SK-N-SH (cell line): ENCODE measurements at regions not wholly inside any gene's neighbourhood (a gene's known extent, or its start where the extent isn't known, plus 50 kb on each side); places are given as distances from the start of the nearest gene placed in this dataset.
"Not testable (repeated sequence)": the region's sequence is repeated elsewhere in the genome, so short reads cannot be mapped to it uniquely, and the experiment has no call there.

Experiments
- CTCF ChIA-PET: fragments of 300-600, 350-600 bp; formaldehyde crosslinking; extraction: SDS; loops from one replicate; lab custom pipeline; 2021; lab: Yijun Ruan, JAX
- POLR2A ChIA-PET: fragments of 350-600 bp; sonication (Branson Sonifier 250); formaldehyde crosslinking; extraction: SDS; loops from one replicate; lab custom pipeline; 2020; ENCODE audit warnings: antibody characterized with exemption, inconsistent platforms; lab: Yijun Ruan, JAX
- DNase-seq: peaks from one replicate; pipeline ENCODE4 v3.0.0; 2012
- H2AFZ ChIP-seq: fragments of 200-600 bp; sonication (generic); 2 replicates; pipeline ENCODE4 v1.8.1; 2016; ENCODE audit warnings: antibody characterized with exemption, mild to moderate bottlenecking, low read depth
- H3F3A ChIP-seq: fragments of 200-600 bp; sonication (generic); replicated peaks from 2 replicates; pipeline ENCODE3; 2016; ENCODE audit warnings: antibody characterized with exemption, mild to moderate bottlenecking; ENCODE audit not compliant: insufficient read depth
- H3K27ac ChIP-seq, 2 experiments: fragments of 200-500 bp in 1 of 2; fragments of 200-600 bp in 1 of 2; sonication (Bioruptor generic) in 1 of 2; sonication (generic), shearing (Covaris generic) in 1 of 2; 2 replicates each; pipeline versions ENCODE4 v1.5.1 to v1.6.1; 2014 to 2016; ENCODE audit warnings: low read depth in 2 of 2, inconsistent platforms in 1 of 2, low read length in 1 of 2, mild to moderate bottlenecking in 1 of 2, mixed read lengths in 1 of 2
- H3K27me3 ChIP-seq: fragments of 200-600 bp; sonication (generic), shearing (Covaris generic); 2 replicates; pipeline ENCODE4 v1.6.1; 2016; ENCODE audit warnings: mixed run types; ENCODE audit not compliant: insufficient read depth
- H3K36me3 ChIP-seq, 2 experiments: fragments of 200-500 bp in 1 of 2; fragments of 200-600 bp in 1 of 2; sonication (Bioruptor generic) in 1 of 2; sonication (generic) in 1 of 2; replicated peaks in 1 of 2; 2 replicates each; pipeline versions ENCODE3 to v1.5.1; 2014 to 2016; ENCODE audit warnings: low read length in 1 of 2, mild to moderate bottlenecking in 1 of 2; ENCODE audit not compliant: insufficient read depth in 2 of 2, control insufficient read depth in 1 of 2
- H3K4me1 ChIP-seq, 2 experiments: fragments of 200-500 bp in 1 of 2; fragments of 200-600 bp in 1 of 2; sonication (Bioruptor generic) in 1 of 2; sonication (generic), shearing (Covaris generic) in 1 of 2; 2 replicates each; pipeline versions ENCODE4 v1.5.1 to v1.6.1; 2014 to 2016; ENCODE audit warnings: low read depth in 1 of 2, low read length in 1 of 2, mixed run types in 1 of 2; ENCODE audit not compliant: insufficient read depth in 2 of 2, control insufficient read depth in 1 of 2
- H3K4me2 ChIP-seq: fragments of 200-600 bp; sonication (generic), shearing (Covaris generic); 2 replicates; pipeline ENCODE4 v1.6.1; 2017; ENCODE audit warnings: mixed run types
- H3K4me3 ChIP-seq, 2 experiments: fragments of 200-500 bp in 1 of 2; fragments of 200-600 bp in 1 of 2; sonication (Bioruptor generic) in 1 of 2; sonication (generic), shearing (Covaris generic) in 1 of 2; 2 replicates each; pipeline versions ENCODE4 v1.5.1 to v1.8.1; 2014 to 2016; ENCODE audit warnings: low read depth in 2 of 2, inconsistent platforms in 1 of 2, low read length in 1 of 2, mild to moderate bottlenecking in 1 of 2, mixed read lengths in 1 of 2, moderate library complexity in 1 of 2
- H3K79me2 ChIP-seq: fragments of 200-600 bp; sonication (generic); 2 replicates; pipeline ENCODE4 v1.8.1; 2017; ENCODE audit warnings: mild to moderate bottlenecking; ENCODE audit not compliant: insufficient read depth
- H3K9ac ChIP-seq: fragments of 200-600 bp; sonication (generic); 2 replicates; pipeline ENCODE4 v1.6.1; 2017; ENCODE audit warnings: mixed run types
- H3K9me2 ChIP-seq: fragments of 200-600 bp; sonication (generic); 2 replicates; pipeline ENCODE4 v1.6.1; 2017; ENCODE audit warnings: mixed run types
- H3K9me3 ChIP-seq: fragments of 200-600 bp; sonication (generic); 2 replicates; pipeline ENCODE4 v1.6.1; 2017; ENCODE audit warnings: mixed run types, mild to moderate bottlenecking, moderate library complexity
- H4K20me1 ChIP-seq: fragments of 200-600 bp; sonication (generic); 2 replicates; pipeline ENCODE4 v1.6.1; 2017; ENCODE audit warnings: mild to moderate bottlenecking, mixed run types; ENCODE audit not compliant: insufficient read depth
- CTCF ChIP-seq: fragments of 200-600 bp; sonication (generic); IDR thresholded peaks from 2 replicates; pipeline ENCODE4 v1.6.1; 2017; ENCODE audit warnings: antibody characterized with exemption, mild to moderate bottlenecking, moderate library complexity
- EP300 ChIP-seq, 2 experiments: IDR thresholded peaks; 2 replicates each; pipeline versions ENCODE4 v1.4.0 to v1.6.1; 2012; ENCODE audit warnings: borderline replicate concordance in 1 of 2, low read depth in 1 of 2, low read length in 1 of 2
- EZH2phosphoT487 ChIP-seq: fragments of 200-600 bp; sonication (generic); IDR thresholded peaks from 2 replicates; pipeline ENCODE4 v1.6.1; 2017; ENCODE audit warnings: low read depth, mixed run types, mild to moderate bottlenecking, antibody characterized with exemption, moderate library complexity, borderline replicate concordance
- FOXJ3 ChIP-seq: sonication (generic); formaldehyde crosslinking; IDR thresholded peaks from 2 replicates; pipeline ENCODE4 v1.5.1; 2020; ENCODE audit warnings: mild to moderate bottlenecking, missing genetic modification reagents
- FOXM1 ChIP-seq: IDR thresholded peaks from 2 replicates; pipeline ENCODE4 v1.4.0; 2012; ENCODE audit warnings: low read depth, mild to moderate bottlenecking
- GABPA ChIP-seq: IDR thresholded peaks from 2 replicates; pipeline ENCODE4 v1.4.0; 2012; ENCODE audit warnings: low read depth, mild to moderate bottlenecking
- GATA2 ChIP-seq: sonication (generic); formaldehyde crosslinking; IDR thresholded peaks from 2 replicates; pipeline ENCODE4 v1.5.0; 2020; ENCODE audit warnings: mild to moderate bottlenecking, missing genetic modification reagents
- MEF2A ChIP-seq: IDR thresholded peaks from 2 replicates; pipeline ENCODE4 v1.4.0; 2012; ENCODE audit warnings: low read depth, borderline replicate concordance
- NRF1 ChIP-seq: IDR thresholded peaks from 2 replicates; pipeline ENCODE4 v1.6.1; 2012; ENCODE audit warnings: low read depth, mild to moderate bottlenecking, low read length
- RFX5 ChIP-seq: IDR thresholded peaks from 2 replicates; pipeline ENCODE4 v1.6.1; 2012; ENCODE audit warnings: mild to moderate bottlenecking, improper control_type of control experiment, low read length
- SIN3A ChIP-seq: IDR thresholded peaks from 2 replicates; pipeline ENCODE4 v1.6.1; 2012; ENCODE audit warnings: low read depth, mild to moderate bottlenecking, low read length, moderate library complexity, borderline replicate concordance
- TAF1 ChIP-seq: IDR thresholded peaks from 2 replicates; pipeline ENCODE4 v1.6.1; 2012; ENCODE audit warnings: low read depth, mild to moderate bottlenecking, low read length, moderate library complexity, borderline replicate concordance
- WGBS: methylation state at CpG from one replicate; pipeline ENCODE4 v1.1.6; 2017; ENCODE audit warnings: low lambda C conversion rate; 5-methylcytosine and 5-hydroxymethylcytosine counted together
- TF ChIP-seq, protein P1 (sequence below): fragments of 150-350 bp; IDR thresholded peaks from 2 replicates; pipeline ENCODE4 v1.6.1; 2016; ENCODE audit warnings: mild to moderate bottlenecking, low read depth, low read length
- TF ChIP-seq, protein P2 (sequence below): IDR thresholded peaks from 2 replicates; pipeline ENCODE4 v1.4.0; 2012; ENCODE audit warnings: low read depth
- TF ChIP-seq, protein P3 (sequence below): IDR thresholded peaks from 2 replicates; pipeline ENCODE4 v1.6.1; 2012; ENCODE audit warnings: mild to moderate bottlenecking, low read depth, low read length, moderate library complexity

GRCh38 chr5:82975396-82975795 is 101.8 kb downstream of the TMEM167A start:
- POLR2A ChIA-PET: no interaction called here
- Histone ChIP-seq H3K4me3 (no peak overlapping the region), H3K4me1 (no peaks in the 10 kb centered on the region), H3K27me3 (no peaks in the 10 kb centered on the region), H3K9ac (no peak overlapping the region), H3K36me3 (no peaks in the 10 kb centered on the region), H3K9me3 (no peaks in the 10 kb centered on the region), H3K79me2 (no peaks in the 10 kb centered on the region), H3K9me2 (no peaks in the 10 kb centered on the region), H3F3A (no peaks in the 10 kb centered on the region), H4K20me1 (no peaks in the 10 kb centered on the region), H3K4me2 (no peak overlapping the region), H2AFZ (no peak overlapping the region), H3K27ac (no peak overlapping the region)
- CTCF ChIA-PET: no interaction called here
- TF ChIP-seq NRF1 (no peak), TAF1 (no peak), CTCF (no peak), GATA2 (no peak), RFX5 (no peak), FOXM1 (no peak), FOXJ3 (CRISPR knock-in tag) (no peak), EP300 (IDR thresholded peaks at IDR 0.05; ENCODE audit: borderline replicate concordance in 1 of 2, low read depth in 1 of 2, low read length in 1 of 2) (no peak), GABPA (no peak)
- TF ChIP-seq, protein P1, sequence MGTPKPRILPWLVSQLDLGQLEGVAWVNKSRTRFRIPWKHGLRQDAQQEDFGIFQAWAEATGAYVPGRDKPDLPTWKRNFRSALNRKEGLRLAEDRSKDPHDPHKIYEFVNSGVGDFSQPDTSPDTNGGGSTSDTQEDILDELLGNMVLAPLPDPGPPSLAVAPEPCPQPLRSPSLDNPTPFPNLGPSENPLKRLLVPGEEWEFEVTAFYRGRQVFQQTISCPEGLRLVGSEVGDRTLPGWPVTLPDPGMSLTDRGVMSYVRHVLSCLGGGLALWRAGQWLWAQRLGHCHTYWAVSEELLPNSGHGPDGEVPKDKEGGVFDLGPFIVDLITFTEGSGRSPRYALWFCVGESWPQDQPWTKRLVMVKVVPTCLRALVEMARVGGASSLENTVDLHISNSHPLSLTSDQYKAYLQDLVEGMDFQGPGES: no peak
- DNase-seq: no peak
- whole genome bisulfite sequencing: 45% methylated on average over 9 of the region's 9 CpGs

DNA sequence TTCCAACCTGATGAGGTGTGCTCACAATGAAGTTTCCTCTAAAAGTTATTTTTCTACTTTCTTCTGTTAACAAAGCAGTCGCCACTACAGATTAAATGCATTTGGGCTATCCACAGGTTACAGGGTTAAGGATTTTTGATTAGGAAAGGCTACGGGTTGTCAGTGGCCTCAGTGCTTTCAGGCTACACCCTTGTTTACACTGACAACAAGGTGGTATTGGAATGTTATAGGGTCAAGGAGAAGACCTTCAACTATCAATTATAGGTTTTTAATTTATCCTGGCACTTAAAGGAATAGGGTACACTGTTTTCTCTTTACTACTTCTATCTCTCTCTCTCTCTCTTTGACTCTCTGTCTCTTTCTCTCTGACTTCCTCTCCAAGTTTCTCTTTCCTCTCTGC is 102.8 kb downstream of the TMEM167A start:
- H3K27me3 ChIP-seq, H2AFZ ChIP-seq, H3K27ac ChIP-seq, CTCF ChIA-PET, H3K4me2 ChIP-seq, H3K4me3 ChIP-seq, H3K4me1 ChIP-seq, H3K9me2 ChIP-seq, H3K36me3 ChIP-seq, H3K79me2 ChIP-seq, H3K9ac ChIP-seq, H3F3A ChIP-seq, POLR2A ChIA-PET, DNase-seq, H3K9me3 ChIP-seq, H4K20me1 ChIP-seq: not testable (repeated sequence)
- 36% methylated on average over 2 of the region's 2 CpGs for WGBS

- Histone ChIP-seq H3K36me3 (no peaks in the 10 kb centered on the region), H3K4me3 (no peak overlapping the region), H3K27me3 (no peaks in the 10 kb centered on the region), H3K9me3 (no peaks in the 10 kb centered on the region), H3F3A (no peaks in the 10 kb centered on the region), H3K9me2 (no peaks in the 10 kb centered on the region), H3K9ac (no peak overlapping the region), H3K27ac (no peak overlapping the region), H3K79me2 (no peaks in the 10 kb centered on the region), H4K20me1 (no peaks in the 10 kb centered on the region), H3K4me1 (no peaks in the 10 kb centered on the region), H2AFZ (no peak overlapping the region), H3K4me2 (no peak overlapping the region)
- WGBS: 94% methylated on average over 5 of the region's 5 CpGs
- CTCF ChIA-PET: no interaction called here
- POLR2A ChIA-PET: no interaction called here
- no peak for DNase-seq
- TF ChIP-seq EP300 (IDR thresholded peaks at IDR 0.05; ENCODE audit: borderline replicate concordance in 1 of 2, low read depth in 1 of 2, low read length in 1 of 2) (no peak), MEF2A (no peak), SIN3A (no peak), EZH2phosphoT487 (no peak)
- TF ChIP-seq, protein P2, sequence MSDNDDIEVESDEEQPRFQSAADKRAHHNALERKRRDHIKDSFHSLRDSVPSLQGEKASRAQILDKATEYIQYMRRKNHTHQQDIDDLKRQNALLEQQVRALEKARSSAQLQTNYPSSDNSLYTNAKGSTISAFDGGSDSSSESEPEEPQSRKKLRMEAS: no peak
- TF ChIP-seq, protein P3, sequence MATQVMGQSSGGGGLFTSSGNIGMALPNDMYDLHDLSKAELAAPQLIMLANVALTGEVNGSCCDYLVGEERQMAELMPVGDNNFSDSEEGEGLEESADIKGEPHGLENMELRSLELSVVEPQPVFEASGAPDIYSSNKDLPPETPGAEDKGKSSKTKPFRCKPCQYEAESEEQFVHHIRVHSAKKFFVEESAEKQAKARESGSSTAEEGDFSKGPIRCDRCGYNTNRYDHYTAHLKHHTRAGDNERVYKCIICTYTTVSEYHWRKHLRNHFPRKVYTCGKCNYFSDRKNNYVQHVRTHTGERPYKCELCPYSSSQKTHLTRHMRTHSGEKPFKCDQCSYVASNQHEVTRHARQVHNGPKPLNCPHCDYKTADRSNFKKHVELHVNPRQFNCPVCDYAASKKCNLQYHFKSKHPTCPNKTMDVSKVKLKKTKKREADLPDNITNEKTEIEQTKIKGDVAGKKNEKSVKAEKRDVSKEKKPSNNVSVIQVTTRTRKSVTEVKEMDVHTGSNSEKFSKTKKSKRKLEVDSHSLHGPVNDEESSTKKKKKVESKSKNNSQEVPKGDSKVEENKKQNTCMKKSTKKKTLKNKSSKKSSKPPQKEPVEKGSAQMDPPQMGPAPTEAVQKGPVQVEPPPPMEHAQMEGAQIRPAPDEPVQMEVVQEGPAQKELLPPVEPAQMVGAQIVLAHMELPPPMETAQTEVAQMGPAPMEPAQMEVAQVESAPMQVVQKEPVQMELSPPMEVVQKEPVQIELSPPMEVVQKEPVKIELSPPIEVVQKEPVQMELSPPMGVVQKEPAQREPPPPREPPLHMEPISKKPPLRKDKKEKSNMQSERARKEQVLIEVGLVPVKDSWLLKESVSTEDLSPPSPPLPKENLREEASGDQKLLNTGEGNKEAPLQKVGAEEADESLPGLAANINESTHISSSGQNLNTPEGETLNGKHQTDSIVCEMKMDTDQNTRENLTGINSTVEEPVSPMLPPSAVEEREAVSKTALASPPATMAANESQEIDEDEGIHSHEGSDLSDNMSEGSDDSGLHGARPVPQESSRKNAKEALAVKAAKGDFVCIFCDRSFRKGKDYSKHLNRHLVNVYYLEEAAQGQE: no peak
Observed at GRCh38 chr5:82971901-82972300, 105.3 kb downstream of the TMEM167A start.
